H9 (cell line): ENCODE measurements at regions not wholly inside any gene's neighbourhood (a gene's known extent, or its start where the extent isn't known, plus 50 kb on each side); places are given as distances from the start of the nearest gene placed in this dataset.
A peak's percentile ranks its signal among the peaks of the same experiment; 100 is the strongest.

Experiments used
- DNase-seq: peaks from one replicate; pipeline ENCODE4 v3.0.0-alpha.2; 2017
- H2AFZ ChIP-seq: one replicate; pipeline ENCODE4 v1.6.1; 2013; ENCODE audit warnings: mild to moderate bottlenecking, low read length, control low read depth, moderate library complexity
- H2AK5ac ChIP-seq: 2 replicates; pipeline ENCODE4 v1.6.1; 2013; ENCODE audit warnings: low read length, control low read depth, mixed read lengths; ENCODE audit not compliant: insufficient read length
- H2BK120ac ChIP-seq: one replicate; pipeline ENCODE4 v1.6.1; 2013; ENCODE audit warnings: low read depth, mild to moderate bottlenecking, low read length, control low read depth, inconsistent platforms; ENCODE audit not compliant: poor library complexity, severe bottlenecking
- H2BK12ac ChIP-seq: 2 replicates; pipeline ENCODE4 v1.6.1; 2013; ENCODE audit warnings: low read length, control low read depth, mixed read lengths, low read depth; ENCODE audit not compliant: insufficient read length
- H2BK15ac ChIP-seq: 2 replicates; pipeline ENCODE4 v1.6.1; 2013; ENCODE audit warnings: low read depth, low read length, control low read depth
- H2BK20ac ChIP-seq: one replicate; pipeline ENCODE4 v1.6.1; 2013; ENCODE audit warnings: low read depth, mild to moderate bottlenecking, low read length, control low read depth, inconsistent platforms; ENCODE audit not compliant: poor library complexity, severe bottlenecking
- H2BK5ac ChIP-seq: 2 replicates; pipeline ENCODE4 v1.6.1; 2013; ENCODE audit warnings: low read length, control low read depth, mixed read lengths; ENCODE audit not compliant: insufficient read length
- H3K14ac ChIP-seq: 2 replicates; pipeline ENCODE4 v1.6.1; 2013; ENCODE audit warnings: low read length, control low read depth; ENCODE audit not compliant: insufficient read depth
- H3K18ac ChIP-seq: 2 replicates; pipeline ENCODE4 v1.6.1; 2013; ENCODE audit warnings: low read depth, mild to moderate bottlenecking, mixed read lengths, low read length, control low read depth; ENCODE audit not compliant: insufficient read length
- H3K23ac ChIP-seq: 2 replicates; pipeline ENCODE4 v1.6.1; 2013; ENCODE audit warnings: low read length, control low read depth, mixed read lengths, low read depth; ENCODE audit not compliant: insufficient read length
- H3K23me2 ChIP-seq: 2 replicates; pipeline ENCODE4 v1.6.1; 2013; ENCODE audit warnings: low read depth, mild to moderate bottlenecking, mixed read lengths, low read length, control low read depth; ENCODE audit not compliant: insufficient read length, poor library complexity, severe bottlenecking
- H3K27ac ChIP-seq: 2 replicates; pipeline ENCODE4 v1.5.1; 2013; ENCODE audit warnings: low read length, control low read depth, mixed read lengths, low read depth; ENCODE audit not compliant: insufficient read length
- H3K27me3 ChIP-seq: 2 replicates; pipeline ENCODE4 v1.6.1; 2013; ENCODE audit warnings: low read length, control low read depth, inconsistent platforms; ENCODE audit not compliant: insufficient read depth
- H3K4ac ChIP-seq: 2 replicates; pipeline ENCODE4 v1.6.1; 2013; ENCODE audit warnings: low read depth, mild to moderate bottlenecking, control low read depth, inconsistent platforms, low read length, moderate library complexity
- H3K4me1 ChIP-seq: 2 replicates; pipeline ENCODE4 v1.6.1; 2013; ENCODE audit warnings: low read length, control low read depth, inconsistent platforms; ENCODE audit not compliant: insufficient read depth
- H3K4me2 ChIP-seq: 2 replicates; pipeline ENCODE4 v1.6.1; 2013; ENCODE audit warnings: low read length, control low read depth, mixed read lengths; ENCODE audit not compliant: insufficient read length, insufficient read depth
- H3K56ac ChIP-seq: 2 replicates; pipeline ENCODE4 v1.6.1; 2013; ENCODE audit warnings: low read depth, mild to moderate bottlenecking, mixed read lengths, low read length, control low read depth; ENCODE audit not compliant: insufficient read length
- H3K79me1 ChIP-seq: 2 replicates; pipeline ENCODE4 v1.6.1; 2013; ENCODE audit warnings: low read depth, mild to moderate bottlenecking, moderate library complexity, low read length, control low read depth, inconsistent platforms; ENCODE audit not compliant: insufficient read depth, poor library complexity, severe bottlenecking
- H3K79me2 ChIP-seq: 2 replicates; pipeline ENCODE4 v1.6.1; 2013; ENCODE audit warnings: low read length, control low read depth, inconsistent platforms; ENCODE audit not compliant: insufficient read depth
- H3K9ac ChIP-seq: 2 replicates; pipeline ENCODE4 v1.6.1; 2013; ENCODE audit warnings: low read length, control low read depth, mixed read lengths; ENCODE audit not compliant: insufficient read length; ENCODE audit errors: extremely low read depth
- H3K9me3 ChIP-seq: one replicate; pipeline ENCODE4 v1.6.1; 2013; ENCODE audit warnings: low read depth, low read length, inconsistent platforms; ENCODE audit not compliant: control insufficient read depth
- H3T11ph ChIP-seq: one replicate; pipeline ENCODE4 v1.6.1; 2013; ENCODE audit warnings: mild to moderate bottlenecking, low read length, control low read depth, inconsistent platforms
- H4K20me1 ChIP-seq: one replicate; pipeline ENCODE4 v1.6.1; 2013; ENCODE audit not compliant: control insufficient read depth, insufficient read length, insufficient read depth
- H4K5ac ChIP-seq: 2 replicates; pipeline ENCODE4 v1.6.1; 2013; ENCODE audit warnings: low read depth, mild to moderate bottlenecking, mixed read lengths, low read length, control low read depth; ENCODE audit not compliant: insufficient read length
- H4K8ac ChIP-seq: replicated peaks from 2 replicates; pipeline ENCODE4 v1.6.1; 2013; ENCODE audit warnings: low read length, control low read depth, mixed read lengths, low read depth; ENCODE audit not compliant: insufficient read length
- H4K91ac ChIP-seq: 2 replicates; pipeline ENCODE4 v1.6.1; 2013; ENCODE audit warnings: low read depth, mild to moderate bottlenecking, moderate library complexity, mixed read lengths, low read length, control low read depth; ENCODE audit not compliant: insufficient read length
- H3K27ac Mint-ChIP-seq, 3 experiments: 2 replicates in 2 of 3; 3 replicates in 1 of 3; pipeline ENCODE4 v1.8.0; 2020 to 2021; ENCODE audit warnings: mixed read lengths in 3 of 3, mild to moderate bottlenecking in 1 of 3, moderate library complexity in 1 of 3
- H3K27me3 Mint-ChIP-seq: 2 replicates; pipeline ENCODE4 v1.8.0; 2021; ENCODE audit warnings: low read depth, mild to moderate bottlenecking, moderate library complexity, mixed read lengths
- H3K36me3 Mint-ChIP-seq, 3 experiments: 2 replicates in 2 of 3; 3 replicates in 1 of 3; pipeline ENCODE4 v1.8.0; 2020 to 2021; ENCODE audit warnings: low read depth in 3 of 3, mixed read lengths in 3 of 3; ENCODE audit not compliant: insufficient read depth in 1 of 3
- H3K4me1 Mint-ChIP-seq, 2 experiments: 2 replicates each; pipeline ENCODE4 v1.8.0; 2020; ENCODE audit warnings: mixed read lengths in 2 of 2
- H3K4me3 Mint-ChIP-seq, 2 experiments: 2 replicates in 1 of 2; 3 replicates in 1 of 2; pipeline ENCODE4 v1.8.0; 2020 to 2021; ENCODE audit warnings: mild to moderate bottlenecking in 2 of 2, mixed read lengths in 2 of 2, moderate library complexity in 1 of 2
- H3K9me3 Mint-ChIP-seq, 2 experiments: 2 replicates in 1 of 2; 3 replicates in 1 of 2; pipeline ENCODE4 v1.8.0; 2020; ENCODE audit warnings: mild to moderate bottlenecking in 2 of 2, mixed read lengths in 2 of 2, moderate library complexity in 1 of 2
- CTCF ChIP-seq: fragments of 200-600 bp; sonication (generic); conservative IDR thresholded peaks from 3 replicates; pipeline ENCODE4 v1.8.0; 2021; ENCODE audit warnings: antibody characterized with exemption, mild to moderate bottlenecking
- WGBS: extraction: QIAGEN DNeasy Blood & Tissue Kit; methylation state at CpG from one replicate; pipeline ENCODE4 v1.1.7; 2013; ENCODE audit warnings: missing lambda C conversion rate, low lambda C conversion rate, mixed read lengths; ENCODE audit not compliant: insufficient read length; ENCODE audit errors: extremely low coverage; 5-methylcytosine and 5-hydroxymethylcytosine counted together

DNA sequence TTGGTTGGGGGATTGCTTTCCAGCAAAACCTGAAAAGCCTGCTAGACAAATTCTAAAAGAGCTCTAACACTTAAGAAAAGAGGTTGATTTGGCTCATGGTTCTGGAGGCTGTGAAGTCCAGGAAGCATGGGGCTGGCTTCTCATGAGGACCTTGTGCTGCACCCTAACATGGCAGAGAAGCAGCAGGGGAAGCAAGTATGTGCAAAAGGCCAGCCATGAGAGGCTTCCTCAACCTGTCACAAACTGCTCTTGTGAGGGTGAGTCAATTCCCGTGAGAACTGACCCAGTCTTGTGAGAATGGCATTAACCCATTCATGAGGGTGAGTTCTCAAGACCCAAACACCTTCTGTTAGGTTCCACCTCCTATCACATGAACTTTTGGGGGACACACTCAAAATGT, 54.3 kb upstream of the IGFBP3 start:
- Histone ChIP-seq H2AK5ac (no peak overlapping the region), H3K18ac (no peak overlapping the region), H3K27ac (no peak overlapping the region), H3K23ac (no peak overlapping the region), H3K56ac (no peak overlapping the region), H4K20me1 (no peaks in the 10 kb centered on the region), H3K9me3 (no peaks in the 10 kb centered on the region), H3K79me1 (no peaks in the 10 kb centered on the region), H2BK120ac (no peak overlapping the region), H2BK20ac (no peak overlapping the region), H2AFZ (no peak overlapping the region), H3K4me1 (no peaks in the 10 kb centered on the region; the same call in 1 of the 2 replicates), H2BK5ac (no peak overlapping the region), H3K4me2 (no peak overlapping the region), H4K91ac (no peak overlapping the region), H2BK15ac (no peak overlapping the region), H4K8ac (no peak overlapping the region), H3K4ac (no peak overlapping the region), H3K27me3 (no peaks in the 10 kb centered on the region), H3K79me2 (no peaks in the 10 kb centered on the region), H2BK12ac (no peak overlapping the region), H3K9ac (no peak overlapping the region), H3K14ac (no peak overlapping the region), H3K23me2 (no peaks in the 10 kb centered on the region), H4K5ac (no peak overlapping the region), H3T11ph (no peak overlapping the region)
- H3K9me3 Mint-ChIP-seq, result peaks cover 0 to under 1% of the 10 kb centered on the region in 2 experiments; a peak in 1 of 5 replicates
- peaks cover 7% of the 10 kb centered on the region for H3K27me3 Mint-ChIP-seq
- no peaks in the 10 kb centered on the region for H3K36me3 Mint-ChIP-seq
- no peak for TF ChIP-seq CTCF
- no peak overlapping the region for H3K4me3 Mint-ChIP-seq
- DNase-seq, result no peak
- peaks cover 13 to 28% of the 10 kb centered on the region in 2 experiments for H3K4me1 Mint-ChIP-seq
- no CpG with 5 or more reads among the region's 1 CpG for WGBS
- H3K27ac Mint-ChIP-seq, result 0 out of 7 replicates have a peak overlapping the region, but pooled peaks of 1 of the 3 experiments have one; percentile 15
